Uterus (tissue), 2 donors: ENCODE measurements at regions not wholly inside any gene's neighbourhood (a gene's known extent, or its start where the extent isn't known, plus 50 kb on each side); places are given as distances from the start of the nearest gene placed in this dataset.

ENCODE experiments used
- POLR2A ChIP-seq, 2 donors: fragments of 450-650 bp; IDR thresholded peaks; one replicate each; pipeline ENCODE4 v1.6.1; 2016; ENCODE audit warnings: antibody characterized with exemption in 2 of 2, mild to moderate bottlenecking in 1 of 2, moderate library complexity in 1 of 2
- TF ChIP-seq, protein P1 (sequence below), 4 experiments: fragments of 200-600 bp in 2 of 4; fragments of 450-650 bp in 2 of 4; sonication (generic) in 2 of 4; IDR thresholded peaks; one replicate each; pipeline ENCODE4 v1.5.1; 2016 to 2019; ENCODE audit warnings: antibody characterized with exemption in 4 of 4, mild to moderate bottlenecking in 2 of 4, moderate library complexity in 1 of 4

DNA sequence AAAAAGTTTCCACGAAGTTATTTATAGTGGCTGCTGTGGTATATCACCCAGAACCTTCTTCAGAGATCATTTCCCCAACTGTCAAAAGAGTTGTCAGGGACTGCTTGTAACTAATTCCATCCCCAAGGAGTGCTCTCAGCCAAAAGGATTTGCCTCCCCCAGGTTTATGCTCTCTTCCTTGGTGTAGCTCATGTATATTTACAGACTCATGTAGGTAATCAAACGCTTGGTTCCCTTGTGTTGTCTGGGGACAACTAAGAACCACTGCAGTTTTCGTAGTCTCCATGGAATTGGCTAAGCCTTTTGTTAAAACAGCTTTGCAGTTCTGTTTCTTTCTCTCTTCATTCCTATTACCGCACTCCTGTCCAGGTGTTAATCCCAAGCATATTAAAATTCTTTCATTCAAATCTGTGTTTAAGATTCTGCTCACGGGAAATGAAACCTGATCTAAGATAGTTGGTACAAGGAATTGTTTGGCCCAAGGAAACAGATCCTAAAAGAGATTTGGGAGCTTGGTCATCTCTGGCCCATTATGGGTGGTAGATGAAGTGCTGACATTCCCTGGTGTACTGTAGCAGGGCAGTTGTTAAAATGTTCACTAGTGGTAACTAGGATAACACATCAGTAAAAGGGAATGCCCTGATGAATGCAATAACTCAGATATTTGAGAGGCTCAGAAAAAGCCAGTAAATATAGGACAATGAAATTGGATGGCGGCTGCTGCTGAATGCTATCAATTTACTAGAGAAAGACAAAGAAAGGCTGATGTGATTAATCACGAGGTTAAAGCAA, 361.3 kb upstream of the GBE1 start:
- TF ChIP-seq, protein P1, sequence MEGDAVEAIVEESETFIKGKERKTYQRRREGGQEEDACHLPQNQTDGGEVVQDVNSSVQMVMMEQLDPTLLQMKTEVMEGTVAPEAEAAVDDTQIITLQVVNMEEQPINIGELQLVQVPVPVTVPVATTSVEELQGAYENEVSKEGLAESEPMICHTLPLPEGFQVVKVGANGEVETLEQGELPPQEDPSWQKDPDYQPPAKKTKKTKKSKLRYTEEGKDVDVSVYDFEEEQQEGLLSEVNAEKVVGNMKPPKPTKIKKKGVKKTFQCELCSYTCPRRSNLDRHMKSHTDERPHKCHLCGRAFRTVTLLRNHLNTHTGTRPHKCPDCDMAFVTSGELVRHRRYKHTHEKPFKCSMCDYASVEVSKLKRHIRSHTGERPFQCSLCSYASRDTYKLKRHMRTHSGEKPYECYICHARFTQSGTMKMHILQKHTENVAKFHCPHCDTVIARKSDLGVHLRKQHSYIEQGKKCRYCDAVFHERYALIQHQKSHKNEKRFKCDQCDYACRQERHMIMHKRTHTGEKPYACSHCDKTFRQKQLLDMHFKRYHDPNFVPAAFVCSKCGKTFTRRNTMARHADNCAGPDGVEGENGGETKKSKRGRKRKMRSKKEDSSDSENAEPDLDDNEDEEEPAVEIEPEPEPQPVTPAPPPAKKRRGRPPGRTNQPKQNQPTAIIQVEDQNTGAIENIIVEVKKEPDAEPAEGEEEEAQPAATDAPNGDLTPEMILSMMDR (IDR thresholded peaks at IDR 0.05): no peak
- no peak for TF ChIP-seq POLR2A (IDR thresholded peaks at IDR 0.05)
